ENCODE measurements at regions not wholly inside any gene's neighbourhood (a gene's known extent, or its start where the extent isn't known, plus 50 kb on each side); places are given as distances from the start of the nearest gene placed in this dataset.
"Not testable (repeated sequence)": the region's sequence is repeated elsewhere in the genome, so short reads cannot be mapped to it uniquely, and the experiment has no call there.

- no peaks in the 10 kb centered on the region for H3K9me3 ChIP-seq
- no peaks in the 10 kb centered on the region for H3K4me1 ChIP-seq
- DNase-seq = no peak
- H3K27ac ChIP-seq = no peak overlapping the region
- 63 to 68% methylated on average over 2 of the region's 2 CpGs for WGBS, 2 donors
- TF ChIP-seq POLR2AphosphoS5 (IDR thresholded peaks at IDR 0.05) = no peak
- no peaks in the 10 kb centered on the region for H3K36me3 ChIP-seq
- no peaks in the 10 kb centered on the region for H3K27me3 ChIP-seq
- H3K4me3 ChIP-seq = no peak overlapping the region
- intact Hi-C loops (cut with DNase I) = no loop called here
These were observed 116.1 kb downstream of the PABPC4L start for GRCh38 chr4:134085496-134085895.

DNA sequence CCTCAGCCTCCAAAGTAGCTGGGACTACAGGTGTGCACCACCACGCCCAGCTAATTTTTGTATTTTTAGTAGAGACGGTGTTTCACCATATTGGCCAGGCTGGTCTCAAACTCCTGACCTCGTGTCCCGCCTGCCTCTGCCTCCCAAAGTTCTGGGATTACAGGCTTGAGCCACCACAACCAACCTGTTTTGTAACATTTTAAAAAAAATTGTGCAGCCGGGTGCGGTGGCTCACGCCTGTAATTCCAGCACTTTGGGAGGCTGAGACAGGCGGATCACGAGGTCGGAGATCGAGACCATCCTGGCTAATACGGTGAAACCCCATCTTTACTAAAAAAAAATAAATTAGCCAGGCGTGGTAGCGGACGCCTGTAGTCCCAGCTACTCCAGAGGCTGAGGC lies 122.5 kb downstream of the PABPC4L start:
- H3K4me3 ChIP-seq; H3K27ac ChIP-seq; intact Hi-C loops (cut with DNase I); DNase-seq; H3K9me3 ChIP-seq; H3K27me3 ChIP-seq; H3K4me1 ChIP-seq; H3K36me3 ChIP-seq: not testable (repeated sequence)
- WGBS, 2 donors = 93 to 95% methylated on average over 15 of the region's 15 CpGs

DNA sequence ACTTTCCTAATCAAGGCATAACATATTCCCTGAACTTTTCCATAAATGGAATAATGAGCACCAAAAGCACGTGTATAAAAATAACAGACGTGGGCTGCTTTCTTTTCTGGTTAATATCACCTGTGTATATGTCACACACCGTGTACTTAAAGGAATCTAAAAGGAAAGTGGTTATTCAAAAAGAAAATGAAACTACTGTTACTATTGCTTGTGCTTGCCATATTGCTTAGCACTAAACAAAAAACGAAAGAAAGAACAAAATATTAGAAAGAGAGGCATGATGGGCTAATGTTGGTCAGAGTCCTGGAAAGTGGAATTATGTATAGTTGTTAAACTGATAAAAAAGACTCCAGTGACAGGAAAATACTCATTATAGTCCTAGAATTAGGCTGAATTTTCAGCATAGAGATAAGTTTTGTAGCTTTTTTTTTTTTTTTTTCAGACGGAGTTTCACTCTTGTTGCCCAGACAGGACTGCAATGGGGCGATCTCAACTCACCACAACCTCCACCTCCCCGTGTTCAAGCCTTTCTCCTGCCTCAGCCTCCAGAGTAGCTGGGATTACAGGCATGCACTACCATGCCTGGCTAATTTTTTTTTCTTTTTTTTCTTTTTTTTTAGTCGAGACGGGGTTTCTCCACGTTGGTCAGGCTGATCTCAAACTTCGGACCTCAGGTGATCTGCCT lies 123.2 kb downstream of the PABPC4L start:
- Histone ChIP-seq H3K27me3 (no peaks in the 10 kb centered on the region), H3K4me1 (peaks cover 0 to 3% (median 0%) of the 10 kb centered on the region in 4 donors), H3K36me3 (no peaks in the 10 kb centered on the region), H3K27ac (no peak overlapping the region), H3K9me3 (no peaks in the 10 kb centered on the region), H3K4me3 (peak overlapping the region in 1 of 4 donors; percentile 16)
- TF ChIP-seq, protein P1, sequence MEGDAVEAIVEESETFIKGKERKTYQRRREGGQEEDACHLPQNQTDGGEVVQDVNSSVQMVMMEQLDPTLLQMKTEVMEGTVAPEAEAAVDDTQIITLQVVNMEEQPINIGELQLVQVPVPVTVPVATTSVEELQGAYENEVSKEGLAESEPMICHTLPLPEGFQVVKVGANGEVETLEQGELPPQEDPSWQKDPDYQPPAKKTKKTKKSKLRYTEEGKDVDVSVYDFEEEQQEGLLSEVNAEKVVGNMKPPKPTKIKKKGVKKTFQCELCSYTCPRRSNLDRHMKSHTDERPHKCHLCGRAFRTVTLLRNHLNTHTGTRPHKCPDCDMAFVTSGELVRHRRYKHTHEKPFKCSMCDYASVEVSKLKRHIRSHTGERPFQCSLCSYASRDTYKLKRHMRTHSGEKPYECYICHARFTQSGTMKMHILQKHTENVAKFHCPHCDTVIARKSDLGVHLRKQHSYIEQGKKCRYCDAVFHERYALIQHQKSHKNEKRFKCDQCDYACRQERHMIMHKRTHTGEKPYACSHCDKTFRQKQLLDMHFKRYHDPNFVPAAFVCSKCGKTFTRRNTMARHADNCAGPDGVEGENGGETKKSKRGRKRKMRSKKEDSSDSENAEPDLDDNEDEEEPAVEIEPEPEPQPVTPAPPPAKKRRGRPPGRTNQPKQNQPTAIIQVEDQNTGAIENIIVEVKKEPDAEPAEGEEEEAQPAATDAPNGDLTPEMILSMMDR (IDR thresholded peaks at IDR 0.05) = no peak
- TF ChIP-seq POLR2AphosphoS5 (IDR thresholded peaks at IDR 0.05) (no peak), POLR2A (IDR thresholded peaks at IDR 0.05) (no peak), EP300 (IDR thresholded peaks at IDR 0.05) (no peak)
- DNase-seq = no peak
- 57 to 80% methylated on average over 11 of the region's 11 CpGs for WGBS, 2 donors
- intact Hi-C loops (cut with DNase I) = no loop called here

DNA sequence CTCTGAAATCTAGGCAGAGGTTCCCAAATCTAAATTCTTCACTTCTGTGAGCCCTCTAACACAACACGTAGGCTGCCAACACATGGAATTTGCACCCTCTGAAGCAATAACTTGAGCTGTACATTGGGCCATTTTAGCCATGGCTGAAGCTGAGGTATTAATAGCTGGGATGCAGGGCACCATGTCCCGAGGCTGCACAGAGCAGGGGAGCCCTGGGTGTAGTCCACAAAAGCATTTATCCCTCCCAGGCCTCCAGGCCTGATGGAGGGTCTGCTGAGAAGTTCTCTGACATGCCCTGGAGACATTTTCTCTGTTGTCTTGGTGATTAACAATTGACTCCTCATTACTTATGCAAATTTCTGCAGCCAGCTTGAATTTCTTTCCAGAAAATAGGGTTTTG lies 127.9 kb downstream of the PABPC4L start:
- intact Hi-C loops (cut with DNase I) = no loop called here
- Histone ChIP-seq H3K4me3 (no peak overlapping the region), H3K4me1 (peaks cover 0 to 3% (median 0%) of the 10 kb centered on the region in 4 donors), H3K9me3 (no peaks in the 10 kb centered on the region), H3K27ac (no peak overlapping the region), H3K27me3 (no peaks in the 10 kb centered on the region), H3K36me3 (no peaks in the 10 kb centered on the region)
- TF ChIP-seq POLR2AphosphoS5 (IDR thresholded peaks at IDR 0.05) (no peak), POLR2A (IDR thresholded peaks at IDR 0.05) (no peak)
- 52 to 81% methylated on average over 2 of the region's 2 CpGs for WGBS, 2 donors
- DNase-seq = no peak

DNA sequence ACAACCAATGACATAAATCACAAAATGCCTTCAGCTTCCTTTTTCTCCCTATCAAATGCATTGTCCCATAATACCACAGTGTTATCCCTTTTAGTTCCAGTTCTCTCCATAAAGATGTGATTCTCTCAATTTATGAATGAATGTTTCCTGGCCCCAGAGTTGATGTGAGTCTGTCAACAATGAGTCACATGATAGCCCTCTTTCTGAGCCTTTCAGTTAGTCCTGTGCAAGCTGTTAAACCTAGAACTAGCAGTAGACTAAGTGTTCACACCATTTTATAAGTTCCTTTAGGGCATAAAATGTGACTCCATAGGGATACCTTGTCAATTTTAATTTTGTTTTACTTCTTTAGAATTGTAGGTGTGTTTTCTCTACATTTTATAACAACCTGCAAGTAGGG lies 129.5 kb downstream of the PABPC4L start:
- Histone ChIP-seq H3K4me1 (no peaks in the 10 kb centered on the region), H3K4me3 (no peak overlapping the region), H3K9me3 (no peaks in the 10 kb centered on the region), H3K36me3 (no peaks in the 10 kb centered on the region), H3K27me3 (no peaks in the 10 kb centered on the region), H3K27ac (no peak overlapping the region)
- intact Hi-C loops (cut with DNase I) = no loop called here
- no peak for DNase-seq
- TF ChIP-seq POLR2A (IDR thresholded peaks at IDR 0.05) = no peak
- TF ChIP-seq, protein P1 (IDR thresholded peaks at IDR 0.05) = no peak
- TF ChIP-seq EP300 (IDR thresholded peaks at IDR 0.05) = no peak
- TF ChIP-seq POLR2AphosphoS5 (IDR thresholded peaks at IDR 0.05) = no peak

- H3K4me1 ChIP-seq = no peaks in the 10 kb centered on the region
- no peak for TF ChIP-seq EP300 (IDR thresholded peaks at IDR 0.05)
- TF ChIP-seq POLR2A (IDR thresholded peaks at IDR 0.05) = no peak
- TF ChIP-seq, protein P1 (IDR thresholded peaks at IDR 0.05) = no peak
- TF ChIP-seq POLR2AphosphoS5 (IDR thresholded peaks at IDR 0.05) = no peak
These were observed 131.4 kb downstream of the PABPC4L start for GRCh38 chr4:134070174-134070573.

More at GRCh38 chr4:134070174-134070573, 131.4 kb downstream of the PABPC4L start:
- DNase-seq = no peak
- Histone ChIP-seq H3K36me3 (no peaks in the 10 kb centered on the region), H3K27ac (no peak overlapping the region), H3K9me3 (no peaks in the 10 kb centered on the region), H3K4me3 (no peak overlapping the region), H3K27me3 (no peaks in the 10 kb centered on the region)
- intact Hi-C loops (cut with DNase I) = no loop called here
- 89 to 95% methylated on average over 6 of the region's 6 CpGs for WGBS, 2 donors

Measured in sigmoid colon (tissue), 6 donors.